Natural killer cell (primary cell): ENCODE measurements at regions not wholly inside any gene's neighbourhood (a gene's known extent, or its start where the extent isn't known, plus 50 kb on each side); places are given as distances from the start of the nearest gene placed in this dataset.
"Not testable (repeated sequence)": the region's sequence is repeated elsewhere in the genome, so short reads cannot be mapped to it uniquely, and the experiment has no call there.

Source experiments
- ATAC-seq, 3 donors: fragments of 150-1000 bp in 2 of 3; fragments of 200-7000 bp in 1 of 3; cut with Tn5 transposase; 1 replicate in 1 of 3; 2 replicates in 2 of 3; pipeline ENCODE4 v1.10.0; 2021; ENCODE audit warnings: mild to moderate bottlenecking in 2 of 3, moderate library complexity in 2 of 3
- DNase-seq, 2 donors: peaks; one replicate each; pipeline versions ENCODE4 v3.0.0 to v3.0.0-alpha.2; 2013 to 2021; ENCODE audit warnings: mixed read lengths in 1 of 2
- H3K27ac ChIP-seq: one replicate; pipeline ENCODE4 v1.5.1; 2013; ENCODE audit warnings: mild to moderate bottlenecking, low read length
- H3K27me3 ChIP-seq: one replicate; pipeline ENCODE4 v1.6.1; 2013; ENCODE audit warnings: low read length; ENCODE audit not compliant: control insufficient read depth, insufficient read depth
- H3K36me3 ChIP-seq: one replicate; pipeline ENCODE4 v1.6.1; 2013; ENCODE audit warnings: low read length; ENCODE audit not compliant: control insufficient read depth, insufficient read depth
- H3K4me1 ChIP-seq: one replicate; pipeline ENCODE4 v1.6.1; 2013; ENCODE audit warnings: low read length; ENCODE audit not compliant: control insufficient read depth, insufficient read depth
- H3K4me3 ChIP-seq: one replicate; pipeline ENCODE4 v1.5.1; 2013; ENCODE audit warnings: low read length
- H3K9me3 ChIP-seq: one replicate; pipeline ENCODE4 v1.6.1; 2013; ENCODE audit warnings: low read length; ENCODE audit not compliant: control insufficient read depth, insufficient read depth
- H3K27ac Mint-ChIP-seq, 2 donors: one replicate each; pipeline ENCODE4 v1.8.0; 2022; ENCODE audit warnings: mild to moderate bottlenecking in 2 of 2, mixed read lengths in 2 of 2, moderate library complexity in 1 of 2
- H3K27me3 Mint-ChIP-seq, 2 donors: one replicate each; pipeline ENCODE4 v1.8.0; 2022; ENCODE audit warnings: low read depth in 2 of 2, mixed read lengths in 2 of 2
- H3K36me3 Mint-ChIP-seq: one replicate; pipeline ENCODE4 v1.8.0; 2022; ENCODE audit warnings: mixed read lengths
- H3K4me1 Mint-ChIP-seq, 2 donors: one replicate each; pipeline ENCODE4 v1.8.0; 2022; ENCODE audit warnings: mixed read lengths in 2 of 2
- H3K4me3 Mint-ChIP-seq: one replicate; pipeline ENCODE4 v1.8.0; 2022; ENCODE audit warnings: mild to moderate bottlenecking, moderate library complexity, mixed read lengths
- H3K9me3 Mint-ChIP-seq, 2 donors: one replicate each; pipeline ENCODE4 v1.8.0; 2022; ENCODE audit warnings: mixed read lengths in 2 of 2
- CTCF ChIP-seq: fragments of 200-600 bp; IDR thresholded peaks from one replicate; pipeline ENCODE4 v1.8.0; 2022; ENCODE audit warnings: antibody characterized with exemption
- WGBS: methylation state at CpG from one replicate; pipeline ENCODE4 v1.1.7; 2013; ENCODE audit warnings: missing lambda C conversion rate; ENCODE audit not compliant: insufficient coverage; 5-methylcytosine and 5-hydroxymethylcytosine counted together
- intact Hi-C: fragments of 100-400 bp; cut with micrococcal nuclease; formaldehyde crosslinking; loops from one replicate; pipeline ENCODE4 v1.14.2; 2022

DNA sequence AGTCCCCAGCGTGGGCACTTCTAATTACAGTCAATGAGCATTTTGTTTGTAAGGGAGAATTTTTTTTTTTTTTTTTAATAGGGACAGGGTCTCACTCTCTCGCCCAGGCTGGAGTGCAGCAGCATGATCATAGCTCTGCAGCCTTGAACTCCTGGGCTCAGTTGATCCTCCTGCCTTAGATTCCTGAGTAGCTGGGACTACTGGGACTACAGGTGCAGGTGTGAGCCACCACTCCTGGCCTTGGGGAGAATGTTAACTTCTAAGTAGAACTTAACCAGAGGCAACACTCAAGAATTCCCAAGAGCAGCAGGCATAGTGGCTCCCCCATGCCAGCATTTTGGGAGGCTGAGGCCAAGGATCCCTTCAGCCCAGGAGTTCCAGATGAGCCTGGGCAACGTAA lies 52.9 kb upstream of the ZNF217 start:
- intact Hi-C loops: no loop called here

GRCh38 chr20:53645582-53645897 lies 51.9 kb upstream of the ZNF217 start:
- H3K36me3 Mint-ChIP-seq: no peaks in the 10 kb centered on the region
- H3K4me1 Mint-ChIP-seq: peaks cover 17 to 19% of the 10 kb centered on the region in 2 donors
- Histone ChIP-seq H3K27ac (no peak overlapping the region), H3K4me1 (peaks cover 22% of the 10 kb centered on the region), H3K4me3 (no peak overlapping the region), H3K27me3 (no peaks in the 10 kb centered on the region), H3K36me3 (no peaks in the 10 kb centered on the region), H3K9me3 (no peaks in the 10 kb centered on the region)
- H3K4me3 Mint-ChIP-seq: no peak overlapping the region
- DNase-seq: no peak
- no peak for ATAC-seq
- intact Hi-C loops: no loop called here
- no peak for TF ChIP-seq CTCF
- WGBS: no CpG with 5 or more reads among the region's 2 CpGs
- H3K27me3 Mint-ChIP-seq: no peaks in the 10 kb centered on the region
- no peak overlapping the region for H3K27ac Mint-ChIP-seq
- no peaks in the 10 kb centered on the region for H3K9me3 Mint-ChIP-seq

More for the DNA sequence above, 52.9 kb upstream of the ZNF217 start:
- Histone ChIP-seq H3K27me3 (no peaks in the 10 kb centered on the region), H3K27ac (no peak overlapping the region), H3K36me3 (no peaks in the 10 kb centered on the region), H3K4me3 (no peak overlapping the region), H3K4me1 (peaks cover 22% of the 10 kb centered on the region), H3K9me3 (no peaks in the 10 kb centered on the region)
- Mint-ChIP-seq H3K9me3 (no peaks in the 10 kb centered on the region), H3K4me3 (no peak overlapping the region), H3K27ac (no peak overlapping the region), H3K27me3 (no peaks in the 10 kb centered on the region), H3K36me3 (no peaks in the 10 kb centered on the region), H3K4me1 (peaks cover 17 to 19% of the 10 kb centered on the region in 2 donors)
- DNase-seq (no peak), ATAC-seq (no peak)
- TF ChIP-seq CTCF: no peak
- 90% methylated on average over 3 of the region's 3 CpGs for WGBS

- 91% methylated on average over 6 of the region's 8 CpGs for WGBS
- intact Hi-C loops: loop anchor here (5.0 kb wide), 1 partner anchor 37 kb away; no protein-coding TSS in a partner anchor
- peaks cover 17 to 19% of the 10 kb centered on the region in 2 donors for H3K4me1 Mint-ChIP-seq
- H3K27ac Mint-ChIP-seq, H3K9me3 ChIP-seq, ATAC-seq, H3K27ac ChIP-seq, H3K27me3 Mint-ChIP-seq, H3K36me3 ChIP-seq, H3K27me3 ChIP-seq, H3K36me3 Mint-ChIP-seq, H3K4me3 Mint-ChIP-seq, H3K4me3 ChIP-seq, DNase-seq, H3K9me3 Mint-ChIP-seq: not testable (repeated sequence)
- H3K4me1 ChIP-seq: peaks cover 22% of the 10 kb centered on the region
Observed at GRCh38 chr20:53644108-53644507, 50.5 kb upstream of the ZNF217 start.
